ENCODE measurements at regions not wholly inside any gene's neighbourhood (a gene's known extent, or its start where the extent isn't known, plus 50 kb on each side); places are given as distances from the start of the nearest gene placed in this dataset.
A peak's percentile ranks its signal among the peaks of the same experiment; 100 is the strongest.
"Not testable (repeated sequence)": the region's sequence is repeated elsewhere in the genome, so short reads cannot be mapped to it uniquely, and the experiment has no call there.

- no peak for DNase-seq
Observed at GRCh38 chr1:194026422-194026821, 840.0 kb upstream of the B3GALT2 start.

GRCh38 chr1:194024659-194025058 is 838.2 kb upstream of the B3GALT2 start:
- no peak for DNase-seq

- no peak for DNase-seq
Observed at GRCh38 chr1:194014014-194014413, 827.6 kb upstream of the B3GALT2 start.

- no peak for DNase-seq
Observed at GRCh38 chr1:194013561-194013960, 827.1 kb upstream of the B3GALT2 start.

- DNase-seq: no peak
Observed at GRCh38 chr1:194004146-194004545, 817.7 kb upstream of the B3GALT2 start.

GRCh38 chr1:194001726-194002350 is 815.4 kb upstream of the B3GALT2 start:
- not testable (repeated sequence) for DNase-seq

GRCh38 chr1:193988885-193989284 is 802.5 kb upstream of the B3GALT2 start:
- DNase-seq: no peak

- no peak for DNase-seq
Observed at GRCh38 chr1:193979219-193979618, 792.8 kb upstream of the B3GALT2 start.

- no peak for DNase-seq
Observed at GRCh38 chr1:193974286-193974798, 787.9 kb upstream of the B3GALT2 start.

GRCh38 chr1:193973428-193973827 is 787.0 kb upstream of the B3GALT2 start:
- DNase-seq: no peak

GRCh38 chr1:193971595-193971994 is 785.2 kb upstream of the B3GALT2 start:
- DNase-seq: no peak

GRCh38 chr1:193960499-193960898 is 774.1 kb upstream of the B3GALT2 start:
- no peak for DNase-seq

GRCh38 chr1:193960040-193960439 is 773.6 kb upstream of the B3GALT2 start:
- DNase-seq: no peak

GRCh38 chr1:193957556-193958095 is 771.2 kb upstream of the B3GALT2 start:
- DNase-seq: no peak

- DNase-seq: no peak
Observed at GRCh38 chr1:193952778-193953374, 766.5 kb upstream of the B3GALT2 start.

GRCh38 chr1:193951984-193952383 is 765.6 kb upstream of the B3GALT2 start:
- DNase-seq: no peak

- DNase-seq: no peak
Observed at GRCh38 chr1:193944454-193944853, 758.0 kb upstream of the B3GALT2 start.

GRCh38 chr1:193940176-193940575 is 753.8 kb upstream of the B3GALT2 start:
- DNase-seq: no peak

GRCh38 chr1:193939585-193939984 is 753.2 kb upstream of the B3GALT2 start:
- no peak for DNase-seq

- no peak for DNase-seq
Observed at GRCh38 chr1:193937308-193937707, 750.9 kb upstream of the B3GALT2 start.

GRCh38 chr1:193932979-193933378 is 746.6 kb upstream of the B3GALT2 start:
- no peak for DNase-seq

- no peak for DNase-seq
Observed at GRCh38 chr1:193931356-193931755, 744.9 kb upstream of the B3GALT2 start.

GRCh38 chr1:193929374-193930033 is 743.1 kb upstream of the B3GALT2 start:
- DNase-seq: no peak

- DNase-seq: peak; percentile 10
Observed at GRCh38 chr1:193927550-193927949, 741.1 kb upstream of the B3GALT2 start.
